HG02870 (cell line): ENCODE measurements at regions not wholly inside any gene's neighbourhood (a gene's known extent, or its start where the extent isn't known, plus 50 kb on each side); places are given as distances from the start of the nearest gene placed in this dataset.
"Not testable (repeated sequence)": the region's sequence is repeated elsewhere in the genome, so short reads cannot be mapped to it uniquely, and the experiment has no call there.

Source experiments
- ATAC-seq: cut with Tn5 transposase; IDR thresholded peaks from one replicate; pipeline ENCODE4 v1.9.1; 2021; ENCODE audit warnings: mild to moderate bottlenecking, moderate library complexity; ENCODE audit not compliant: unreplicated experiment

- no peak for ATAC-seq
Measured at GRCh38 chr14:83712418-83713129, 1817.4 kb upstream of the FLRT2 start.

GRCh38 chr14:83713732-83714131 lies 1816.2 kb upstream of the FLRT2 start:
- no peak for ATAC-seq

- ATAC-seq = no peak
Measured at GRCh38 chr14:83714151-83714550, 1815.8 kb upstream of the FLRT2 start.

- ATAC-seq = not testable (repeated sequence)
Measured at GRCh38 chr14:83719435-83719834, 1810.5 kb upstream of the FLRT2 start.

GRCh38 chr14:83733670-83734069 lies 1796.3 kb upstream of the FLRT2 start:
- no peak for ATAC-seq

GRCh38 chr14:83734431-83734830 lies 1795.5 kb upstream of the FLRT2 start:
- ATAC-seq = no peak

- ATAC-seq = no peak
Measured at GRCh38 chr14:83741269-83741668, 1788.7 kb upstream of the FLRT2 start.

GRCh38 chr14:83744224-83744623 lies 1785.7 kb upstream of the FLRT2 start:
- ATAC-seq = no peak

GRCh38 chr14:83744891-83745290 lies 1785.1 kb upstream of the FLRT2 start:
- no peak for ATAC-seq

- ATAC-seq = no peak
Measured at GRCh38 chr14:83746336-83746735, 1783.6 kb upstream of the FLRT2 start.

- ATAC-seq = no peak
Measured at GRCh38 chr14:83757916-83758315, 1772.0 kb upstream of the FLRT2 start.

- ATAC-seq = no peak
Measured at GRCh38 chr14:83764656-83765599, 1765.0 kb upstream of the FLRT2 start.

GRCh38 chr14:83777516-83777915 lies 1752.4 kb upstream of the FLRT2 start:
- ATAC-seq = no peak

GRCh38 chr14:83779266-83779665 lies 1750.7 kb upstream of the FLRT2 start:
- no peak for ATAC-seq

- ATAC-seq = no peak
Measured at GRCh38 chr14:83780321-83780720, 1749.6 kb upstream of the FLRT2 start.

GRCh38 chr14:83798421-83798820 lies 1731.5 kb upstream of the FLRT2 start:
- no peak for ATAC-seq

- no peak for ATAC-seq
Measured at GRCh38 chr14:83799233-83799632, 1730.7 kb upstream of the FLRT2 start.

GRCh38 chr14:83814896-83815295 lies 1715.0 kb upstream of the FLRT2 start:
- no peak for ATAC-seq

GRCh38 chr14:83816761-83817160 lies 1713.2 kb upstream of the FLRT2 start:
- ATAC-seq = no peak

- ATAC-seq = no peak
Measured at GRCh38 chr14:83825843-83826242, 1704.1 kb upstream of the FLRT2 start.

- ATAC-seq = no peak
Measured at GRCh38 chr14:83826838-83827237, 1703.1 kb upstream of the FLRT2 start.

- no peak for ATAC-seq
Measured at GRCh38 chr14:83827383-83827782, 1702.6 kb upstream of the FLRT2 start.
